ENCODE measurements at regions not wholly inside any gene's neighbourhood (a gene's known extent, or its start where the extent isn't known, plus 50 kb on each side); places are given as distances from the start of the nearest gene placed in this dataset.

DNA sequence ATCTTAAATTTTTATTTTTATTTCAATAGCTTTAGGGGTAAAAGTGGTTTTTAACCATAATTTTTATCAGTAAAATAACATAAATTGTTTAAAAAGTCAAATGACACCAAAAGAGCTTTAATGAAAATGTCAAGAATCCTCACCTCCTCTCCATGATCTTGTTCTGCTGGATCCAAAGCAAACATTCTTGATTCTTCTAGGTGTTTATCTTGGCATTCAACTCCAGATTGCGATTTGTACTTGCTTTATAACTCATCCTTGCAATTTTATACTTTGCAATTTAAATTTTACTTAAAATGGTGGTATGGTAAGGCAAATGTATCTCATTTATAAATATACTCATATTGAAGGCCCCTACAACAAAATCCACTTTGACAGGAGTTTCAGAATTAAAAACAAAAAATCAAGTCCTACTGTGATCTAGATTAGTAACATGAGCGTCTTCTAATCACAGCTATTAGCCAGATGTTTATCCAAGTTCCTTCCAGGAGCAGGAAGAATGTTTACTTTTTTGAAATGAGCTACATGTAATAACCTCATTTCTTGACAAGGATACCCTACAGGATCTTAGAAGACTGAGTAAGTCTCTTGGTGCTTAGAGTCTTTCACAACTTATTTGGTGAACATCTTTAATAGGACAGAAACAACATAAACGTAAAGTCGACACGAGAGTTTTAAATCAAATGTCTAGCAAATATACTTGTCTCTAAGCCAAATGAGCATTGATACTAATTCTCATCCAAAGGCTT is 72.4 kb upstream of the CARD18 start:
- intact Hi-C loops (cut with DNase I), result no loop called here
- no peak for ATAC-seq
- no peak for DNase-seq (ENCODE audit: missing footprints)

- intact Hi-C loops (cut with DNase I), result no loop called here
- ATAC-seq, result no peak
- no peak for DNase-seq (ENCODE audit: missing footprints)
These were observed 68.5 kb upstream of the CARD18 start for GRCh38 chr11:105208019-105208418.

DNA sequence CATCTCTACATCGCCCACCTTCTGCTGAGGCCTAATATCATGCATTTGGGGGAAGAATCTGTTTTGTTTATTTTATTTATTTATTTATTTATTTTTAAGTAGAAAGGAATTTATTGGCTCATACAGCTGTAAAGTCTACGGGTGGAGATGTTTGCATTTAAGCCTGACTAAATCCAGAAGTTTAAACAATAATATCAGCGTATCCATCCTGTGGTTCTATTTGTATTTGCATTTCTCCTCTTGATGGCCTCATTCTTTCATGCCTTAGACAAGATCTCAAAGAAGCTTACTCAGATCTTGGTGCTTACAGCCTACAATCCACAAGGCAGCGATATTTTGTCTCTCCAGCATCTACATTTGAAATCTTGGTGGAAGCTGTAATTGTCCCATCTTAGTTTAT is 67.1 kb upstream of the CARD18 start:
- ATAC-seq (no peak), DNase-seq (ENCODE audit: missing footprints) (no peak)

DNA sequence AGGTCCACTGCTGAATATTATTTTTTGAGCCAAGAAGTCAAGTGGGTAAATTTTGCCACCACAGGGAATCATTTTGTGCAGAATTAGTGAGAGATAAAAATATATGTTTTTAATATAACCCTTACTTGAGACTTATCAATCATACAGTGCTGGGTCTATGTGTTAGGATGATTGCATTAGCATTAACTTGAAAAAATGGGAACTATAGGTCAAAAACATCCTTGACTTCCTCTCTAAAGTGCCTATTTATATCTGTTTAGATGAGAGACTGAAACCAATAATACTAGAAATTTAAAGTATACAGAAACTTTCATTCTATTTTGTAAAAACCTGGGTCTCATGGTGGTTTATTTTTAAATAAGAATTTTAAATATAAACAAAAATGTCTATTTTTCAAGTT is 65.1 kb upstream of the CARD18 start:
- DNase-seq (ENCODE audit: missing footprints) (no peak), ATAC-seq (no peak)
- intact Hi-C loops (cut with DNase I), result no loop called here

More for the DNA sequence above, 67.1 kb upstream of the CARD18 start:
- intact Hi-C loops (cut with DNase I), result no loop called here

- no peak for ATAC-seq
- no peak for DNase-seq (ENCODE audit: missing footprints)
- intact Hi-C loops (cut with DNase I), result no loop called here
These were observed 64.1 kb upstream of the CARD18 start for GRCh38 chr11:105203569-105204240.

- no peak for DNase-seq (ENCODE audit: missing footprints)
- no peak for ATAC-seq
- intact Hi-C loops (cut with DNase I), result no loop called here
These were observed 63.4 kb upstream of the CARD18 start for GRCh38 chr11:105202844-105203548.

- intact Hi-C loops (cut with DNase I), result no loop called here
- DNase-seq (ENCODE audit: missing footprints), result no peak
- ATAC-seq, result no peak
These were observed 62.9 kb upstream of the CARD18 start for GRCh38 chr11:105202422-105202821.

- intact Hi-C loops (cut with DNase I), result no loop called here
- no peak for ATAC-seq
- DNase-seq (ENCODE audit: missing footprints), result no peak
These were observed 61.6 kb upstream of the CARD18 start for GRCh38 chr11:105201166-105201565.

DNA sequence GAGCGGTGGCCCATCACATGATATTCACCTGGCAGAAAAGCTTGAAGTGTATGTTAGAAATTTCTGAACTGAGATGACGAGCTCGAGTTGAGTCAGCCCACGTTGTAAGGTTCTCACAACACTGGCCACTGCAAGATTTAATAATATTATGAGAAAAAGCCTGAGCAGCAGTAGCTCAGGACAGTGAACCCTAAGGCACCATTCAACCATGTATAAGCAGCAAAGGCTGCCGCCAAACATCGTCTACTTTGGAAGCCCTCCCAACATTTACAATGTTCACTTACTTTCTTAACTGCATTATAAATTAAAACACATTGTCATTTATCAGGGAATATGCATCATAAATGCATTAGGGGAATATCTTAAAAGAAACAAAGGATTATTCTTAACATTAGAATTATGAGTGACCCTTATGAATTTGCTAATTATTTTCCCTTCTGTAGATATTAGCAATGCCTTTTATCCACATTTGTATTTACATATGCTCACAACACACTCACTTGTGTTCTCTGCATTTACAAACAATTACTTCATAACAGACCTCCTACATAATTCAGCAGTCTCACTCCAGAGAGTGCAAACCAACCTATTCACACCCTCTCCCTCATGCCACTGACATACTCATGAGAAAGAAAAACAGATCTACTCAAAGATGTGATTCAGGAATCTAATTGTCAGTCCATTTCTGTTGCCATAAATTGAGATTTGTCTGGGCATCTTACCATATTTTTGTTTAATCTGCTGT is 57.7 kb upstream of the CARD18 start:
- intact Hi-C loops (cut with DNase I), result no loop called here
- no peak for DNase-seq (ENCODE audit: missing footprints)
- ATAC-seq, result no peak

GRCh38 chr11:105193260-105193659 is 53.7 kb upstream of the CARD18 start:
- ATAC-seq (no peak), DNase-seq (ENCODE audit: missing footprints) (no peak)
- intact Hi-C loops (cut with DNase I), result no loop called here

GRCh38 chr11:105192115-105192514 is 52.5 kb upstream of the CARD18 start:
- ATAC-seq, result no peak
- intact Hi-C loops (cut with DNase I), result no loop called here
- DNase-seq (ENCODE audit: missing footprints), result no peak

DNA sequence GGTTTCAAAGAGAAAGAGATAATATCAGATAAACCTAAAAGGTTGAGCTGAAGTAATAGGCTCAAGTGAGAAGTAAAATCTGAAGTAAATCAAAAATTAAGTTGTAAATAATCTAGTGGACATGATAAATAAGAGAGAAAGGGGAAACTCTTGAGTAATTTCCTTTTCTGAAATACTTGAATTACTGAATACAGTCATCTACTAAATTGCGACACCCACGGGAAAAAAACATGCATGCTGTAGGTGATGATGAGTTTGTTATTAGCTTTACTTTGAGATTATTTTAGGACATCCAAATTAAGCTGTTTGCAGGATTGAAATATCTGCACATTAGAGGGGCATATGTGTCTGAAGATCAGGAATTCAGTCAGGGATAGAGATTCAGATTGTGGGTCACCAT is 50.0 kb upstream of the CARD18 start:
- ATAC-seq (no peak), DNase-seq (ENCODE audit: missing footprints) (no peak)
- intact Hi-C loops (cut with DNase I), result no loop called here
